ENCODE measurements at regions not wholly inside any gene's neighbourhood (a gene's known extent, or its start where the extent isn't known, plus 50 kb on each side); places are given as distances from the start of the nearest gene placed in this dataset.

GRCh38 chrX:142076633-142077032 lies 128.5 kb downstream of the MAGEC2 start:
- Mint-ChIP-seq H3K4me1 (no peaks in the 10 kb centered on the region), H3K9me3 (peaks cover 21% of the 10 kb centered on the region), H3K27ac (no peak overlapping the region), H3K36me3 (ENCODE audit: low read depth) (no peaks in the 10 kb centered on the region), H3K27me3 (ENCODE audit: low read depth) (no peaks in the 10 kb centered on the region), H3K4me3 (no peak overlapping the region)
- TF ChIP-seq, protein P1, sequence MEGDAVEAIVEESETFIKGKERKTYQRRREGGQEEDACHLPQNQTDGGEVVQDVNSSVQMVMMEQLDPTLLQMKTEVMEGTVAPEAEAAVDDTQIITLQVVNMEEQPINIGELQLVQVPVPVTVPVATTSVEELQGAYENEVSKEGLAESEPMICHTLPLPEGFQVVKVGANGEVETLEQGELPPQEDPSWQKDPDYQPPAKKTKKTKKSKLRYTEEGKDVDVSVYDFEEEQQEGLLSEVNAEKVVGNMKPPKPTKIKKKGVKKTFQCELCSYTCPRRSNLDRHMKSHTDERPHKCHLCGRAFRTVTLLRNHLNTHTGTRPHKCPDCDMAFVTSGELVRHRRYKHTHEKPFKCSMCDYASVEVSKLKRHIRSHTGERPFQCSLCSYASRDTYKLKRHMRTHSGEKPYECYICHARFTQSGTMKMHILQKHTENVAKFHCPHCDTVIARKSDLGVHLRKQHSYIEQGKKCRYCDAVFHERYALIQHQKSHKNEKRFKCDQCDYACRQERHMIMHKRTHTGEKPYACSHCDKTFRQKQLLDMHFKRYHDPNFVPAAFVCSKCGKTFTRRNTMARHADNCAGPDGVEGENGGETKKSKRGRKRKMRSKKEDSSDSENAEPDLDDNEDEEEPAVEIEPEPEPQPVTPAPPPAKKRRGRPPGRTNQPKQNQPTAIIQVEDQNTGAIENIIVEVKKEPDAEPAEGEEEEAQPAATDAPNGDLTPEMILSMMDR (IDR thresholded peaks at IDR 0.05; ENCODE audit: unreplicated experiment in 3 of 3), result no peak

GRCh38 chrX:142068365-142068764 lies 136.7 kb downstream of the MAGEC2 start:
- no peaks in the 10 kb centered on the region for H3K4me1 Mint-ChIP-seq
- no peaks in the 10 kb centered on the region for H3K36me3 Mint-ChIP-seq (ENCODE audit: low read depth)
- H3K27me3 Mint-ChIP-seq (ENCODE audit: low read depth), result no peaks in the 10 kb centered on the region
- no peak overlapping the region for H3K4me3 Mint-ChIP-seq
- TF ChIP-seq, protein P1 (IDR thresholded peaks at IDR 0.05; ENCODE audit: unreplicated experiment in 3 of 3), result no peak
- no peak overlapping the region for H3K27ac Mint-ChIP-seq
- peaks cover 8% of the 10 kb centered on the region for H3K9me3 Mint-ChIP-seq

GRCh38 chrX:142060191-142060590 lies 144.9 kb downstream of the MAGEC2 start:
- no peaks in the 10 kb centered on the region for H3K36me3 Mint-ChIP-seq (ENCODE audit: low read depth)
- peaks cover 15% of the 10 kb centered on the region for H3K9me3 Mint-ChIP-seq
- no peaks in the 10 kb centered on the region for H3K27me3 Mint-ChIP-seq (ENCODE audit: low read depth)
- no peaks in the 10 kb centered on the region for H3K4me1 Mint-ChIP-seq
- no peak overlapping the region for H3K4me3 Mint-ChIP-seq
- TF ChIP-seq, protein P1 (IDR thresholded peaks at IDR 0.05; ENCODE audit: unreplicated experiment in 3 of 3), result no peak
- H3K27ac Mint-ChIP-seq, result no peak overlapping the region

DNA sequence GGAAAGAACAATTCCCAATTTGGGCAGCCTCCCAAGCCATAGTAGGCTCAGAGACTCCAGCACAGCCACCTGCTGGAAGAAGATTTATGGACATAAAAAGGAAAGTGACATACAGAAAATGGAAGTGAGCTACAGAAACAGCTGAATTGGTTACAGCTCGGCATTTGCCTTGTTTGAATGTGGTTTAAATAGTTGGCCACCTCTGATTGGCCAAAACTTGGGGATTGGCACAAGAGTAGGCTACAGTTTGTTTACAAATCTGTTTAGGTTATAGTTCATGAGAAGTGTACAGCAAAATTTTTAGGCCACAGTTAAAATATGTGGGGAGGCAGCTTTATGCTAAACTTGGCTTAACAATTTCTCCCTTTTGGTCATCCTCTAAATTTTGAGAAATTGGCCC lies 150.4 kb downstream of the MAGEC1 start:
- Mint-ChIP-seq H3K27me3 (ENCODE audit: low read depth) (no peaks in the 10 kb centered on the region), H3K36me3 (ENCODE audit: low read depth) (no peaks in the 10 kb centered on the region), H3K9me3 (peaks cover 3% of the 10 kb centered on the region), H3K4me3 (no peak overlapping the region), H3K27ac (no peak overlapping the region), H3K4me1 (no peaks in the 10 kb centered on the region)
- TF ChIP-seq, protein P1 (IDR thresholded peaks at IDR 0.05; ENCODE audit: unreplicated experiment in 3 of 3), result no peak

- H3K27ac Mint-ChIP-seq, result no peak overlapping the region
- no peaks in the 10 kb centered on the region for H3K27me3 Mint-ChIP-seq (ENCODE audit: low read depth)
- H3K4me1 Mint-ChIP-seq, result no peaks in the 10 kb centered on the region
- H3K36me3 Mint-ChIP-seq (ENCODE audit: low read depth), result no peaks in the 10 kb centered on the region
- H3K9me3 Mint-ChIP-seq, result peaks cover 3% of the 10 kb centered on the region
- TF ChIP-seq, protein P1 (IDR thresholded peaks at IDR 0.05; ENCODE audit: unreplicated experiment in 3 of 3), result no peak
- no peak overlapping the region for H3K4me3 Mint-ChIP-seq
Observed at GRCh38 chrX:142052238-142052637, 148.5 kb downstream of the MAGEC1 start.

- peaks cover 13% of the 10 kb centered on the region for H3K9me3 Mint-ChIP-seq
- no peak overlapping the region for H3K4me3 Mint-ChIP-seq
- no peaks in the 10 kb centered on the region for H3K4me1 Mint-ChIP-seq
- TF ChIP-seq, protein P1 (IDR thresholded peaks at IDR 0.05; ENCODE audit: unreplicated experiment in 3 of 3), result no peak
- H3K27ac Mint-ChIP-seq, result no peak overlapping the region
- no peaks in the 10 kb centered on the region for H3K36me3 Mint-ChIP-seq (ENCODE audit: low read depth)
- no peaks in the 10 kb centered on the region for H3K27me3 Mint-ChIP-seq (ENCODE audit: low read depth)
Observed at GRCh38 chrX:142043196-142043595, 139.5 kb downstream of the MAGEC1 start.
